ENCODE measurements at regions not wholly inside any gene's neighbourhood (a gene's known extent, or its start where the extent isn't known, plus 50 kb on each side); places are given as distances from the start of the nearest gene placed in this dataset.

- H3K9me3 ChIP-seq = no peaks in the 10 kb centered on the region
- intact Hi-C loops (cut with DNase I) = no loop called here
- no peaks in the 10 kb centered on the region for H3K4me1 ChIP-seq
- TF ChIP-seq POLR2A (IDR thresholded peaks at IDR 0.05) (no peak), CTCF (IDR thresholded peaks at IDR 0.05) (no peak)
- DNase-seq = no peak
- no peak overlapping the region for H3K4me3 ChIP-seq
- H3K36me3 ChIP-seq = no peaks in the 10 kb centered on the region
- H3K27ac ChIP-seq = no peak overlapping the region
- peaks cover 0 to 21% (median 0%) of the 10 kb centered on the region in 4 donors for H3K27me3 ChIP-seq
- WGBS, 2 donors = 65 to 75% methylated on average over 10 of the region's 10 CpGs
These were observed 506.8 kb upstream of the PPP2R3A start for GRCh38 chr3:135458541-135459322.

DNA sequence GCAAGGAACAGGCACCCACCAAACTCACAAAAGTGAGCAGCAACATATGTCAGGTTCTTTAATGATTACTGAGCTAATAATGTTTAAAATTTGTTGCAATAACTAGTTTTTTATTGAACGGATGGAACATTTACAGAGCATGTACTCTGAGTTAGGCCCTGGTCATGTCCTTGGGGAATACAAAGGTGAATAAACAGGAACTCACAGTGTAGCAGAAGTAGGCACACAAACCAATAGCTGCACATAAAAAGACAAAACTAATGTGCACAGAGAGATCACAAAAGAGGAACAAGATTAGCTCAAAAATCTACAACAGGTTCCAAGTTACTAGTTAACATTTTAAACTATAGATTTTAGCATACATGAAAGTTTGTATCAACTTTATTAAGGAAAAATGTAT is 505.3 kb upstream of the PPP2R3A start:
- Histone ChIP-seq H3K4me3 (no peak overlapping the region), H3K4me1 (no peaks in the 10 kb centered on the region), H3K9me3 (no peaks in the 10 kb centered on the region), H3K36me3 (no peaks in the 10 kb centered on the region), H3K27ac (no peak overlapping the region), H3K27me3 (peaks cover 0 to 21% (median 0%) of the 10 kb centered on the region in 4 donors)
- DNase-seq = no peak
- no peak for TF ChIP-seq POLR2A (IDR thresholded peaks at IDR 0.05)
- TF ChIP-seq CTCF (IDR thresholded peaks at IDR 0.05) = no peak
- WGBS, 2 donors = 29 to 43% methylated on average over 1 of the region's 1 CpG
- intact Hi-C loops (cut with DNase I) = no loop called here

DNA sequence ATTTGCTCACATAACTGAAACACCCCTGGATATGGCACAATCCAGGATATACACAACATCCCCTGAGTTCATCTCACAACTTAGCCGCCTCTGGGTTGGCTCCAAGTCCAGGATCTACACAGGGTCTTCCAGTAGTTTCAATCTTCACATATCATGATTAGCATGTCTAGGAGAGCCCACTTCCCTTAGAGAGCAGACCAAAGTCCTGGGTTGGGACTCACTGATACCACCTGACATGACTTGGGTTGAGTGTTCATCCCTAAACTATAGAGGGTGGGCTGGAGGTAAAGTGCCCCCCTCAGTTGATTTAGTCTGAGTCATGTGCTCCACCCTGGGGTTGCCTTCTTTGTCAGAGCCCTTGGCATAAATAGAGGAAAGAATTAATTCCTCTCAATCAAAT is 493.6 kb upstream of the PPP2R3A start:
- intact Hi-C loops (cut with DNase I) = no loop called here
- H3K27me3 ChIP-seq = no peaks in the 10 kb centered on the region
- no peak overlapping the region for H3K27ac ChIP-seq
- H3K4me1 ChIP-seq = no peaks in the 10 kb centered on the region
- no peaks in the 10 kb centered on the region for H3K36me3 ChIP-seq
- no peaks in the 10 kb centered on the region for H3K9me3 ChIP-seq
- no peak for TF ChIP-seq POLR2A (IDR thresholded peaks at IDR 0.05)
- no peak for TF ChIP-seq CTCF (IDR thresholded peaks at IDR 0.05)
- 86% methylated on average over 1 of the region's 1 CpG for WGBS, 2 donors
- no peak overlapping the region for H3K4me3 ChIP-seq
- no peak for DNase-seq

- DNase-seq = no peak
- no peaks in the 10 kb centered on the region for H3K36me3 ChIP-seq
- H3K4me3 ChIP-seq = no peak overlapping the region
- H3K9me3 ChIP-seq = no peaks in the 10 kb centered on the region
- H3K27me3 ChIP-seq = no peaks in the 10 kb centered on the region
- no peak for TF ChIP-seq POLR2A (IDR thresholded peaks at IDR 0.05)
- TF ChIP-seq CTCF (IDR thresholded peaks at IDR 0.05) = no peak
- intact Hi-C loops (cut with DNase I) = no loop called here
- no peaks in the 10 kb centered on the region for H3K4me1 ChIP-seq
- H3K27ac ChIP-seq = no peak overlapping the region
These were observed 492.1 kb upstream of the PPP2R3A start for GRCh38 chr3:135473449-135473848.

DNA sequence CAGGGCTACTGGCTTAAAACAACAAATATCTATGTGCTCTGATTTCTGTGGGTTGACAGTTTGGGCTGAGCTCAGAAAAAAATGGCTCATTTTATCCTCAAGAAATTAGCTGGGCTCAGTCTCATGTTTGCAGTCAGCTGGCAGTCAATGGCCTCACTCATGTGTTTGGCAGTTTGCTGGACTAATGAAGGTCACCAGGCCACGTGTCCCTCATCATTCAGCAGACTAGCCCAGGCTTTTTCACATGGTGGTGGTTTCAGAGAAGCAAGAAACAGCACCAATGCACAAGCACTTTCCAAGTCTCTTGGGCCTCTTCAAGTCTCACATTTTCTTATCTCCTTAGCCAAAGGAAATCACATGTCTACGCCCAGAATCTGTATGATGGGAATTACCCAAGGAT is 478.3 kb upstream of the PPP2R3A start:
- 36 to 52% methylated on average over 2 of the region's 2 CpGs for WGBS, 2 donors

More for the DNA sequence above, 478.3 kb upstream of the PPP2R3A start:
- TF ChIP-seq POLR2A (IDR thresholded peaks at IDR 0.05) (no peak), CTCF (IDR thresholded peaks at IDR 0.05) (no peak)
- H3K9me3 ChIP-seq = no peaks in the 10 kb centered on the region
- no peaks in the 10 kb centered on the region for H3K36me3 ChIP-seq
- H3K4me3 ChIP-seq = no peak overlapping the region
- no peaks in the 10 kb centered on the region for H3K27me3 ChIP-seq
- DNase-seq = no peak
- H3K27ac ChIP-seq = no peak overlapping the region
- no peaks in the 10 kb centered on the region for H3K4me1 ChIP-seq
- intact Hi-C loops (cut with DNase I) = no loop called here
